H1 (cell line): ENCODE measurements at regions not wholly inside any gene's neighbourhood (a gene's known extent, or its start where the extent isn't known, plus 50 kb on each side); places are given as distances from the start of the nearest gene placed in this dataset.

Experiments used
- CTCF ChIA-PET: fragments of 300-600 bp; sonication (Branson Sonifier 250); formaldehyde crosslinking; loops from one replicate; lab custom pipeline; 2021; ENCODE audit not compliant: partially characterized antibody; lab: Charles Lee
- POLR2A ChIA-PET: fragments of 300-600 bp; sonication (Branson Sonifier 250); formaldehyde crosslinking; loops from one replicate; lab custom pipeline; 2021; ENCODE audit warnings: inconsistent platforms; ENCODE audit not compliant: partially characterized antibody; lab: Charles Lee
- DNase-seq, 2 experiments: peaks; one replicate each; pipeline versions ENCODE4 v3.0.0 to v3.0.0-alpha.2; 2010 to 2022; ENCODE audit warnings: low spot score in 2 of 2, low read depth in 1 of 2, mixed read lengths in 1 of 2
- FAIRE-seq: peaks from 2 replicates; lab custom pipeline; 2011; peaks lifted over from hg19 to GRCh38; lab: Jason Lieb, UNC
- H2AFZ ChIP-seq: 2 replicates; pipeline ENCODE4 v1.8.1; 2012; ENCODE audit warnings: low read length, inconsistent platforms
- H2AK5ac ChIP-seq: 2 replicates; pipeline ENCODE4 v1.6.1; 2013; ENCODE audit warnings: low read depth, low read length
- H2BK120ac ChIP-seq: replicated peaks from 2 replicates; pipeline ENCODE3; 2013; ENCODE audit warnings: low read depth, low read length, inconsistent platforms
- H2BK12ac ChIP-seq: 2 replicates; pipeline ENCODE4 v1.6.1; 2013; ENCODE audit warnings: low read depth, low read length
- H2BK15ac ChIP-seq: 2 replicates; pipeline ENCODE4 v1.6.1; 2013; ENCODE audit warnings: low read length
- H2BK20ac ChIP-seq: 2 replicates; pipeline ENCODE4 v1.6.1; 2013; ENCODE audit warnings: low read length
- H2BK5ac ChIP-seq: 2 replicates; pipeline ENCODE4 v1.6.1; 2013; ENCODE audit warnings: low read depth, low read length
- H3K14ac ChIP-seq: 2 replicates; pipeline ENCODE4 v1.6.1; 2013; ENCODE audit warnings: inconsistent platforms; ENCODE audit not compliant: insufficient read length
- H3K18ac ChIP-seq: 2 replicates; pipeline ENCODE4 v1.6.1; 2013; ENCODE audit warnings: low read length; ENCODE audit errors: extremely low read depth
- H3K23ac ChIP-seq: 2 replicates; pipeline ENCODE4 v1.6.1; 2013; ENCODE audit warnings: inconsistent platforms; ENCODE audit not compliant: insufficient read length
- H3K23me2 ChIP-seq: 2 replicates; pipeline ENCODE4 v1.6.1; 2013; ENCODE audit warnings: low read depth, low read length
- H3K27ac ChIP-seq: 2 replicates; pipeline ENCODE4 v1.6.1; 2011; ENCODE audit warnings: low read depth, low read length, inconsistent platforms
- H3K27me3 ChIP-seq, 4 experiments: replicated peaks in 1 of 4; 1 replicate in 1 of 4; 2 replicates in 3 of 4; pipeline versions ENCODE4 v1.6.1 to v1.8.1; 2011 to 2013; ENCODE audit warnings: low read length in 3 of 4, mild to moderate bottlenecking in 3 of 4, inconsistent platforms in 2 of 4, mixed read lengths in 2 of 4, moderate library complexity in 1 of 4; ENCODE audit not compliant: control insufficient read depth in 3 of 4, insufficient read depth in 3 of 4; ENCODE audit errors: extremely low read depth in 1 of 4
- H3K36me3 ChIP-seq, 4 experiments: 2 replicates each; pipeline versions ENCODE4 v1.6.1 to v1.8.1; 2011 to 2013; ENCODE audit warnings: mild to moderate bottlenecking in 4 of 4, low read length in 3 of 4, moderate library complexity in 2 of 4, control low read depth in 1 of 4, inconsistent platforms in 1 of 4; ENCODE audit not compliant: insufficient read depth in 4 of 4, control insufficient read depth in 2 of 4
- H3K4ac ChIP-seq: replicated peaks from 2 replicates; pipeline ENCODE3; 2013; ENCODE audit warnings: low read length, low read depth, mixed read lengths, inconsistent platforms; ENCODE audit not compliant: insufficient read length
- H3K4me1 ChIP-seq, 4 experiments: replicated peaks in 1 of 4; 1 replicate in 1 of 4; 2 replicates in 3 of 4; pipeline versions ENCODE4 v1.6.1 to v1.8.1; 2011 to 2013; ENCODE audit warnings: low read length in 3 of 4, inconsistent platforms in 2 of 4, mixed read lengths in 1 of 4; ENCODE audit not compliant: insufficient read depth in 4 of 4, control insufficient read depth in 3 of 4
- H3K4me2 ChIP-seq, 2 experiments: 2 replicates each; pipeline versions ENCODE4 v1.6.1 to v1.8.1; 2011 to 2013; ENCODE audit warnings: low read depth in 2 of 2, low read length in 2 of 2, control low read depth in 1 of 2, inconsistent platforms in 1 of 2, mild to moderate bottlenecking in 1 of 2; ENCODE audit not compliant: insufficient read depth in 1 of 2
- H3K4me3 ChIP-seq, 4 experiments: fragments of 200-600, 300-600 bp in 1 of 4; sonication (generic), shearing (Covaris generic), sonication (Bioruptor Twin) in 1 of 4; 2 replicates each; pipeline versions ENCODE4 v1.5.1 to v1.8.1; 2011 to 2016; ENCODE audit warnings: low read length in 4 of 4, low read depth in 3 of 4, control low read depth in 2 of 4, inconsistent platforms in 2 of 4, mild to moderate bottlenecking in 2 of 4, mixed read lengths in 1 of 4, moderate library complexity in 1 of 4; ENCODE audit not compliant: insufficient read depth in 2 of 4; ENCODE audit errors: extremely low read depth in 1 of 4
- H3K56ac ChIP-seq: replicated peaks from 2 replicates; pipeline ENCODE3; 2013; ENCODE audit warnings: low read depth, mild to moderate bottlenecking, mixed read lengths, low read length, inconsistent platforms; ENCODE audit not compliant: insufficient read length
- H3K79me1 ChIP-seq: 2 replicates; pipeline ENCODE4 v1.6.1; 2013; ENCODE audit warnings: low read depth, low read length, control low read depth
- H3K79me2 ChIP-seq, 2 experiments: 2 replicates each; pipeline versions ENCODE4 v1.6.1 to v1.8.1; 2012 to 2013; ENCODE audit warnings: low read length in 2 of 2, mild to moderate bottlenecking in 2 of 2, inconsistent platforms in 1 of 2; ENCODE audit not compliant: insufficient read depth in 2 of 2, control insufficient read depth in 1 of 2
- H3K9ac ChIP-seq, 4 experiments: replicated peaks in 1 of 4; 1 replicate in 1 of 4; 2 replicates in 3 of 4; pipeline versions ENCODE4 v1.6.1 to v1.8.1; 2011 to 2013; ENCODE audit warnings: low read depth in 3 of 4, low read length in 3 of 4, control low read depth in 2 of 4, mild to moderate bottlenecking in 2 of 4, moderate library complexity in 2 of 4, inconsistent platforms in 1 of 4; ENCODE audit errors: extremely low read depth in 1 of 4
- H3K9me3 ChIP-seq, 2 experiments: 2 replicates each; pipeline versions ENCODE4 v1.6.1 to v1.8.1; 2012 to 2013; ENCODE audit warnings: mild to moderate bottlenecking in 2 of 2, moderate library complexity in 2 of 2, control low read depth in 1 of 2, inconsistent platforms in 1 of 2, low read depth in 1 of 2, low read length in 1 of 2, mixed read lengths in 1 of 2; ENCODE audit not compliant: insufficient read depth in 2 of 2
- H4K20me1 ChIP-seq, 2 experiments: replicated peaks in 1 of 2; 2 replicates each; pipeline versions ENCODE3 to v1.8.1; 2011 to 2013; ENCODE audit warnings: inconsistent platforms in 2 of 2, low read length in 2 of 2, mild to moderate bottlenecking in 1 of 2; ENCODE audit not compliant: insufficient read depth in 2 of 2, control insufficient read depth in 1 of 2
- H4K5ac ChIP-seq: 2 replicates; pipeline ENCODE4 v1.6.1; 2013; ENCODE audit warnings: low read length, low read depth, mixed read lengths, inconsistent platforms; ENCODE audit not compliant: insufficient read length
- H4K8ac ChIP-seq: 2 replicates; pipeline ENCODE4 v1.8.0; 2013; ENCODE audit warnings: mild to moderate bottlenecking, moderate library complexity, low read length, inconsistent platforms; ENCODE audit not compliant: insufficient read depth; ENCODE audit errors: extremely low read depth
- H4K91ac ChIP-seq: replicated peaks from 2 replicates; pipeline ENCODE3; 2013; ENCODE audit warnings: low read length, mixed read lengths, inconsistent platforms; ENCODE audit not compliant: insufficient read length
- POLR2AphosphoS5 ChIP-seq: IDR thresholded peaks from 2 replicates; pipeline ENCODE4 v1.6.1; 2011; ENCODE audit warnings: low read depth, low read length
- RAD21 ChIP-seq, 2 experiments: IDR thresholded peaks in 1 of 2; conservative IDR thresholded peaks in 1 of 2; 2 replicates each; pipeline ENCODE4 v1.6.1; 2011; ENCODE audit warnings: low read depth in 2 of 2, low read length in 2 of 2, improper control_type of control experiment in 1 of 2, inconsistent platforms in 1 of 2, mild to moderate bottlenecking in 1 of 2, moderate library complexity in 1 of 2
- TBP ChIP-seq: IDR thresholded peaks from 2 replicates; pipeline ENCODE4 v1.6.1; 2011; ENCODE audit warnings: low read depth, low read length, improper control_type of control experiment
- WGBS, 2 experiments: shearing (Covaris generic) in 1 of 2; methylation state at CpG; one replicate each; pipeline versions ENCODE4 v1.1.6 to v1.1.7; 2013 to 2015; ENCODE audit warnings: low lambda C conversion rate in 2 of 2, mixed read lengths in 2 of 2, inconsistent platforms in 1 of 2, low coverage in 1 of 2, missing lambda C conversion rate in 1 of 2; ENCODE audit not compliant: insufficient replicate concordance in 2 of 2, insufficient coverage in 1 of 2, insufficient read length in 1 of 2; ENCODE audit errors: extremely low coverage in 1 of 2, missing lambda C conversion rate in 1 of 2; 5-methylcytosine and 5-hydroxymethylcytosine counted together

DNA sequence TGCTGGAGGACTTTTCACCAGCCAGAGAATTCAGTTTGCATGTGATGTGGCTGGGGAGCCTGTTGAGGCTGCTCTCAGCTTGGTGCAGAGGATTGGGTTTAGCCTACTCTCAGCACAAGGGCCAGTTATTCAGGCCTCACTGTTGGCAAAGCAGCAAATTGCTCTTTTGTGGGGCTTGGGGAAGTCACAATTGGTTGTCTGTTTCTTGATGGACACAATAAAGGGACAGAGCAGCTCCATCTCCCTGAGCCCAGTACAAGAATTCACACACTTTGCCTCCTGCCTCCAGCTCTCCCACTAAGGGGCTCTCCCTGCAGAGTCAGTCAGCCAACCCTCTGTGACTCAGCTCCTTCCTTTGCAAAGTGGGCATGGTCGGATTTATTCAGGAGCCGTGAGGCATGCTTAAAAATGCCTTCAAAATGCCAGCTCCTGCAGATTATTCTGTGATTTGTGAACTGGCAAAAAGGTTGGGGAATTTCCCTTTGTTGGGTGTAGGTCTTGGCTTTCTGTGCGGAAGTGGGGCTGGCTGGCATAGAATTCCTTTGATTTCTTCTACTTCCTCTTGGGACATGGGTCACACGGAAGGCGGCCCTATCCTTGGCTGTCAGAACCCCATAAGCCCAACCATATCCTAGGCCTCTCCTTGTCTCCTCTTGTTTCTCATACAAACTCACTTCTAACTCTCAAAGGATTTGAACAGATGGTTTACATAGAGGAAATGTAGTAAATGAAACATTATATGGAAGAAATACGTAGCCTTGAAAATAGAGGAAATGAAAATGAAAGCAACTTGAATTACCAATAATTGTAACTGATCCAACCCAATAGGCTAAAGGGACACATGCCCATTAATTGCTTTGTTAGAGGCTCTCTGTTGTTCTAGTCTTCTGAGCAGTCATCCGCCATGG lies 118.7 kb upstream of the CD180 start:
- no peak for DNase-seq
- no peak for TF ChIP-seq POLR2AphosphoS5
- TF ChIP-seq TBP = 0 out of 2 replicates have a peak, but pooled peaks have one; percentile 43
- peak; percentile 13 to 28; a peak in 1 of 4 replicates for TF ChIP-seq RAD21 (IDR thresholded peaks at IDR 0.05 in 1 of 2, conservative IDR thresholded peaks at IDR 0.05 in 1 of 2; ENCODE audit: low read depth in 2 of 2, low read length in 2 of 2)
- TF ChIP-seq, all 59 proteins: peak for 2

More for the DNA sequence above, 118.7 kb upstream of the CD180 start:
- no peak overlapping the region for H4K91ac ChIP-seq
- no peak for FAIRE-seq
- no peak overlapping the region for H2BK15ac ChIP-seq
- no peak overlapping the region for H4K5ac ChIP-seq
- H3K36me3 ChIP-seq = 0 out of 8 replicates have a peak, but pooled peaks cover 0 to 3% (median 0%) of the 10 kb centered on the region in 4 experiments
- H2AFZ ChIP-seq = peak overlapping the region; percentile 74
- no peak overlapping the region for H3K56ac ChIP-seq
- H2AK5ac ChIP-seq = no peak overlapping the region
- H2BK12ac ChIP-seq = no peak overlapping the region
- H3K9ac ChIP-seq = no peak overlapping the region
- H3K4me1 ChIP-seq = no peaks in the 10 kb centered on the region; a peak in 1 of 7 replicates
- no peaks in the 10 kb centered on the region for H3K27me3 ChIP-seq
- H2BK120ac ChIP-seq = no peak overlapping the region
- H3K27ac ChIP-seq = no peak overlapping the region
- no peak overlapping the region for H3K4ac ChIP-seq
- H3K4me2 ChIP-seq = no peak overlapping the region
- peaks cover 2 to 11% of the 10 kb centered on the region in 2 experiments; a peak in 2 of 4 replicates for H3K9me3 ChIP-seq
- H3K79me2 ChIP-seq = no peaks in the 10 kb centered on the region
- WGBS, 2 experiments = 89% methylated on average over 7 of the region's 7 CpGs; no CpG with 5 or more reads in 1 of the 2 experiments
- no peaks in the 10 kb centered on the region; the same call in 1 of the 2 replicates for H3K23me2 ChIP-seq
- H3K18ac ChIP-seq = no peak overlapping the region
- H2BK20ac ChIP-seq = no peak overlapping the region
- POLR2A ChIA-PET = no interaction called here
- CTCF ChIA-PET = interaction anchor here (1.1 kb wide), 1 partner anchor 9 kb away, joined by 3 read pairs; no protein-coding TSS in a partner anchor
- no peaks in the 10 kb centered on the region for H3K79me1 ChIP-seq
- no peak overlapping the region for H4K8ac ChIP-seq
- H3K23ac ChIP-seq = no peak overlapping the region
- no peak overlapping the region for H3K14ac ChIP-seq
- no peak overlapping the region for H3K4me3 ChIP-seq
- H2BK5ac ChIP-seq = no peak overlapping the region
- no peaks in the 10 kb centered on the region for H4K20me1 ChIP-seq
